DMS153 (cell line): ENCODE measurements at regions not wholly inside any gene's neighbourhood (a gene's known extent, or its start where the extent isn't known, plus 50 kb on each side); places are given as distances from the start of the nearest gene placed in this dataset.
"Not testable (repeated sequence)": the region's sequence is repeated elsewhere in the genome, so short reads cannot be mapped to it uniquely, and the experiment has no call there.

Experiments
- DNase-seq: peaks from one replicate; lab custom pipeline; 2025; lab: John Stamatoyannopoulos, UW

DNA sequence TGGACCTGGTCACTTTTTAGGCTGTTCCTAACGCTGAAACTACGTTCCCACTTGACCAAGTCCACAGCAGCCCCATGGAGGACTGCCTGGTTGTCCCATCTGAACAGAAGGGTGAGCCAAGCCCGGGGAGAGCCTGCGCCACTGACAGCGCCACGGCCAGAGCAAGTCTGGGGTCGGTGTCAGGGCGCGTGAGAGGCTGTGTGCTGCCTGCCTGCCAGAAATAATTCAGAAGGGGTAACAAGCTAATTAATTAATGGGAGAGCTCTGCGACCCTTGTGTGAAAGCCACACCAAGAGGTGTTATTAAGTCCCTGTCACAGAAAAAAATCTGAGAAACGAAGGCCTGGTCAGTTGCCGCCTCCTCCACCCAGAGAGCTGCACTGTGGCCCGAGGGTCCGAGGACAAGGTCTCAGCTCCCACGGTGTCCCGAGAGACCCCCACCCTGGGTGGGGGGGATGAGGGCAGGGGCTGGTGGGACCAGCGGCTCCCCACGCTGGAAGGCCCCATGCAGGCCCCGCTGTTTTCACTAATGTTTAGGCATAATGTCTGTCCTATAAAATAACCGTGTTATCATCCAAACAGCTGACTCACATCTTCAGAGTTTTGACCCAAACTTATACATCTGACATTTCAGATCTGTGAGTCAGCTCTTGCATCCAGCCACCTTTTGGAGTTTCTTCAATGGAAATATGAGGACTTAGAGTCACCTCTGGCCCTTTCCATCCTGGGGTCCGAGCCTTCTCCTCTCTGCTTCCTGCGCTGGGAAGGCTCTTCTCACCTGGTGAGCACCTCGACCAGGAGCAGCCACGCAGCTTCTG, 58.5 kb downstream of the DLL1 start:
- no peak for DNase-seq

DNA sequence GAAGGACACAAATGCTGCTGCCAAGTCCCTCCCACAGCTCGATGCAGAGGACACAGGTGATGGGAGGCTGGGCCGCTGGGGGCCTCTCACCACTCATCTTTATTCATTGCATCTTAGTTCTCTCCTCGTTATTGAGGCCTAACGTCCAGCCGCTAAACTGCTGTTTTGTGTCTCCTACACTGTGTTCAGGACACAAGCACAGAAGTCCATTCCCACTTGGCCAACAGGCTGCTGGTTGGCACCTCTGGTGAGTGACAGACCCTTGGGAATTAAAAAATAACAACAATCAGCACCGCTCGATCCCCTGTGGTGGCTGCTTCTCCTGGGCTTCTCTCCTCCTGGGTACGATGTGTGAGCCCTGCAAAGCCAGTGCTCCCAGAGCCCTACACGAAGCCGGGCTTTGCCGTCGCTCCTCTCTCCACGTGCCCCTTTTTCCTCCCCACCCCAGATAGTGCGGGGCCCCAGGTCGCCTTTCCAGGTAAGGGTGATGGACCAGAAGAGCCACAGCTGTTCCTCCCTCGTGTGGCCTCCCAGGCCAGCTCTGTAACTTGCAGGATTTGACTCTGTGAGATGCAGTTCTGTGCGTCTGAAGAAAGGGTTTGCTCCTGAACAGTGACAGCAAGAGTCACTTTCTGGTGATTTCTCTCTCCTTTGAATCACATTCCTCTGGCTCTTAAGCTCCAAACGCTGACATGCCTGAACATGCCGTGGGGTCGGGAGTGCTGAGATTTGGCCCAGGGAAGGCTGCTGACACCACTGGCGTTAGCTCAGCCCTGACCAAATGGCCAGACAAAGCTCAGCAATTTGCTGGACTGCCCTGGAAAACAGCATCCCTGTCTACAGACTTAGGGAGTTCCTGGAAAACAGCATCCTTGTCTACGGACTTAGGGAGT, 59.3 kb downstream of the DLL1 start:
- peak; percentile 32 for DNase-seq

DNA sequence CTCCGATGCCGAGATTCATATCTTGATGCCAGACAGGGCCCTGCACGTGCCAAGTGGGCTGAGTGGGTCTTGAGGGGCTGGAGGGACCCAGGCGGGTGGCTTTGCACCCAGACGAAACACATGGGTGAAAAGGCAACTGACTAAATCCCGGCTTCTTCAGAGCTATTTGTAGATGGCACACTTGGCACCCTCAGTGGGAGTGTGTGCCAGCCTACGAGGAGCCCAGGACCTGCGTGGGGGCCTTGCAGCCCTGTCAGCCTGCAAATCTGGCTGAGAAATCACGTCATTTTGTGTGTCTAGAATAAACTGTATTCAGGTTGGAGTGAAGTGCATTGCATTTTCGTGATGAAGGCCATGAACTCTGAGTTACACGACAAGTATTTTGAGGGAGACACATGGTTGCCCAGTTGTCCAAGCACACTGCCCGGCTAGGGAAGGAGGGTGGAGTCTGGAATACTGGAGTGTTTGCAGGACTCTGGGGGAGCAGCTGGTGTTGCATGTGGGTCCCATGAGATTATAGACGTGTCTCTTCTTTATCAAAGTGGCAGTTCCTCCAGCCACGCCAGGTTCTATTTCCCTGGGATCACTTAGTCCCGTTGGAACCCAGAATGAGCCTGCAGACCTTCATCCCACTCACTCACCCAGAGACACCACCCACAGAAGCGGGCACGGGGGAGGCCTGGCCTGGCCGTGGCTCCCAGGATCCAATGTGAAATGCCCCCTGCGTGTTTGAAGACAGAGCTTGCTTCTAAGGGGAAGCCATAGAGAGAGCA, 60.2 kb downstream of the DLL1 start:
- no peak for DNase-seq

DNA sequence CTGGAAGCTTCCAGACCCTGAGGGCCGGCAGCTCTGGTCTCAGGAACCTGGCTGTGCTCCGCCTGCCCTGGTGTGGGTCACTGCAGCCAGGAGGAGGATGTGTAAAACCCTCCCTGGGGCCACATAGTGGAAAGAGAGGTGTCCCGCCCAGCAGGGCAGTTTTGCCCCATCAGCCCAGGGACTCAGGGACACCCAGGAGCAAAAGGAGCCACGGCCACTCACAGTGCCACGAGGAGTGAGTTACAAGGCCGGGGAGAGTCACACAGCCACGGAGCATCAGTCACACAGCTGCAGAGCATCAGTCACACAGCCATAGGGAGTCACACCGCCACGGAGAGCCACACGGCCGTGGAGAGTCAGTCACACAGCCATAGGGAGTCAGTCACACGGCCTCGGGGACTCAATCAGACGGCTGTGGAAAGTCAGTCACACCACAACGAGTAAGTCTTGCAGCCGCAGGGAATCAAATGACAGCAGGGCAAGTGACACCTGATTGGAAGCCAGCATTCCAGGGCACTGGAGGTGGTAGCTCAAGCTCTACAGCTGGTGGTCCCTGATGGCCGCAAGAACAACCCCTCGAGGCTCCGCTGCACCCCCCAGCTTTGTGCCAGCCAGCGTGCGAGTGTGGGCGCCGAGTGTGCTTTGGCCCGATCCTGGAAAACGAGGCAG, 60.9 kb downstream of the DLL1 start:
- DNase-seq = no peak

DNA sequence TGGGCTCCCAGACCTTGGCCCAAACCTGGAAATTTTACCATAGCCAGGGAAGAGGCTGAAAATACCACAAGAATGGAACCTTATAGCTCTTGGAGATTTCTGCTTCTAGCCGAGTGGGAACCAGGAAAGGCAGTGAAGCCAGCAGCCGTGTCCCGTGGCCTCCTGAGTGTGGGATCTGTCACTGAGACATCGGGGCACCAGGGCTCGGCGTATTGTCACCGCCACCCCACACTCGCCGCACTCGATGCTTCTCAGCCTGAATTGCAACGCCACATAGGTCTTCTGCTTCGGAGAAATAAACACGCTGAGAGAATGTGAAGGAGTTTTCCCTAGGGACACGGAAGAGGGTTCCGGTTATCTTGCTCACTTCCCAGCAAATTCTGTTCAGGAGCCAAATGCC, 61.5 kb downstream of the DLL1 start:
- DNase-seq = no peak

DNA sequence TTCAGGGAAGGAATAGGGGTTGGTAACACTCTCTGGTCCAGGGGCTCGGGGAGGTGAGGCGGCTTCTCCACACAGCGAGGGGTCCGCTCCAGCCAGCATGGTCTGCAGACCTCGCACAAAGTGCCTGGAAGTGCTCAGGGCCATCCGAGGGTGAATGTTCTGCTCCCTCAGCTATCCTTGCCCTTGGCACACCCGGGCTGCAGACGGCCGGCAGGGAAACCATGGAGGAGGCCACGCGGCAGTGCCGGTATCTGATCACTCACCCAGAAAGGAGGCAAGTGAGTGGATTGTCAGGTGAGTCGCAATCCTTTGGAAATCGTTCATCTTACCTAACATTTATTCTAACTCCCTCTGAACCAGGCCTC, 62.0 kb downstream of the DLL1 start:
- DNase-seq = no peak

DNA sequence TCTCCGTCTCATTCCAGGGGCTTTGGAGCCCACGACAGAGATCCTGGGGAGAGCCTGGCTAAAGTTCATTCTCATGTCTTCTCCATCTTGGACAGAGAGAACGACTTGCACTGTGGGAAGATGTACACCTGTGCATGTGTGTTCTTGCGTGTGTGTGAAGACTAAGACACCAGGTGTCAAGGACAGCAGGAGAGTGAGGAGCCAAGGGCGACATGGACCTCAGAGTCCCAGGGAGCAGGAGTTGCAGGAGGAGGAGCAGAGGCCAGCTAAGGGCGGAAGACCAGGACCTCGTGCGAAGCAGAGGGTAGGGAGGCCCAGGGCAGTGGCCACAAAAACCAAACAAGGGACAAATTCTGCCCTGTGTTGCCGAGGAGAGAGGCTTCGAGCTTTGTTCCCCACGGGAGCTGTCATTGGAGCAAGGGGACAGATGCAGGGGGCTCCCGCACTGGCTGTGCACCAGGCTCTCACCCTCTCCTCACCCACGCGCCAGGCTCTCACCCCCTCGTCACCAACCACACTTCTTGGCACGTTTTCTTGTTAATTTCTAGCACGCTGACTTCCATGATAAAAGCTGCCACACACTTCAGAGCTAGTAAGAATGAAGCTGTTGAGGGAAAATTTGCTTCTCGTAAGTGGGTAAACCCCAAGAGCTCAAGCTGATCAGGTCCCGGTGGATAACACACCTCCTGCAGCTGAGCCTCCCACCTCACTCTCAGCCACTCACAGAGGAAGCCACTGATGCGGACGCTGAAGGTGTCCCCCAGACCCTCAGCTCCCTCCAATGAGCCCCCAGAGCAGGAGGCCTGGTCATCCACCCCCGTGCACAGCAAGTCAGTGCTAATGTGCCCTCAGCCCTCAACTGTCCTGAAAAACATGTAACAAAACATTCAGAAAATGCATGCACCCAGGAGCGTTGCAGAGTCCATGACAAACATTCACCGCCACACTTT, 62.6 kb downstream of the DLL1 start:
- no peak for DNase-seq

DNA sequence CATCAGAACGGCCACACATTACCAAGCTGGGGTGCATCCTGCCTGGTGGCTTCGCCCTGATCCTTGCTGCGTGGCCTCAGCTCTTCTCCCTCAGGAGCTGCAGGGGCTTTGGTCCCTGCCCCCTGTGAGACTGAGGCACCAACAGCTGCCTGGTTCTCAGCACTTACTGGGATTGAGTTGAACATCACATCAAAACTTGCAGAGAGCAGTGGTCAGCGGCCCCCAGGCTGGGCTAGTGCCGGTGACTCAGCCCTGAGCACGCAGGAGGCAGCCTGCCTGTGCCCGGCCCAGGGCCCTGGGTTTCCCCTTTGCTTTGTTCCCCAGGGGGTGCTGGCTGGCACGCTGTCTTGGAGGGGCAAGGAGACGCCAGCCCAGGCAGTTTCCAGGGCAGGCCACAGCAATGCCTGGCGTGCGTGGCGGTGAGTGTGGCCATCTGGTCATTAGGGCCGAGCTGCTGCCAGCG, 63.3 kb downstream of the DLL1 start:
- DNase-seq = no peak

DNA sequence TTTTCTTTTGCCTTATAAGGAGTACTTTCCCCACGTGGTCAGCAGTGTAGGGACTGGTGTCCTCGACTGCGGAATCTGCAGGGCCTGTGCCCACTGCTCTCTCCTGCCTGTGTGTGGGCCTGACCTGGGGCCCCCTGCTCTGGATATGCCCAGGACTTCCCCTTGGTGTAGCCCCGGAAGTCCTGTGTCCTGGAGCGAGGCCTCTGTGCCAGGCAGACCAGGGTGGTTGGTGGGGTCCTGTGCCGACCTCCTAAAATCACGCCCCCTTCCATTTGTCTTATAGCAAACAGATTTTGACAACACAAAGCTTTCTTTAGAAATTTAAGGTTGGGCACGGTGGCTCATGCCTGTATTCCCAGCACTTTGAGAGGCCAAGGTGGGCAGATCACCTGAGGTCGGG, 64.2 kb downstream of the DLL1 start:
- no peak for DNase-seq

DNA sequence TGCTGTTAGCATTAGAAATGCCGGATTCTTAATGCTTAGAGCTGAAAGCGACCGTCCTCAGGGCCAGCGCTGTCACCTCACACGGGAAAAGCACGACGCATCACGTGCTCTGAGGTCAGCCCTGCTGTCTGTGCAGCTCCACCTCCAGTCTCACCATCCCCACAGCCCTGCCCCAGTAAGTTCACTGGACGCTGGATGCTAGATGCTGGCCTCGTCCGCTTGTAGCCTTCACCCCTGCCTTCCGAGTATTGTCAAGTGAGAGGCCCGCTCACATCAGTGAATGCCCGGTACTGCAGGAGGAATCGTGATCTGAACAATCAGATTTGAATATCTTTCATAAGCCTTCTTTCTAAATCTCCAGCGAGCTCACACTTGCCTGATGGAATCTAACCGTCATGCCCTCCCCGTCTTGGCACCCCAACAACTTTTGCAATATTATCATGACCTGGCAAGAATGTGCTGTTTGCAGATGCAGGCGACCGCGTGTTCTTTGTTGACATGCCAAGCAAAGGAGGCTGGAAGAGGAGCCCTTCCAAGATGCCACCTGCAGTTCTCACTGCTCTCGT, 64.9 kb downstream of the DLL1 start:
- DNase-seq = no peak

DNA sequence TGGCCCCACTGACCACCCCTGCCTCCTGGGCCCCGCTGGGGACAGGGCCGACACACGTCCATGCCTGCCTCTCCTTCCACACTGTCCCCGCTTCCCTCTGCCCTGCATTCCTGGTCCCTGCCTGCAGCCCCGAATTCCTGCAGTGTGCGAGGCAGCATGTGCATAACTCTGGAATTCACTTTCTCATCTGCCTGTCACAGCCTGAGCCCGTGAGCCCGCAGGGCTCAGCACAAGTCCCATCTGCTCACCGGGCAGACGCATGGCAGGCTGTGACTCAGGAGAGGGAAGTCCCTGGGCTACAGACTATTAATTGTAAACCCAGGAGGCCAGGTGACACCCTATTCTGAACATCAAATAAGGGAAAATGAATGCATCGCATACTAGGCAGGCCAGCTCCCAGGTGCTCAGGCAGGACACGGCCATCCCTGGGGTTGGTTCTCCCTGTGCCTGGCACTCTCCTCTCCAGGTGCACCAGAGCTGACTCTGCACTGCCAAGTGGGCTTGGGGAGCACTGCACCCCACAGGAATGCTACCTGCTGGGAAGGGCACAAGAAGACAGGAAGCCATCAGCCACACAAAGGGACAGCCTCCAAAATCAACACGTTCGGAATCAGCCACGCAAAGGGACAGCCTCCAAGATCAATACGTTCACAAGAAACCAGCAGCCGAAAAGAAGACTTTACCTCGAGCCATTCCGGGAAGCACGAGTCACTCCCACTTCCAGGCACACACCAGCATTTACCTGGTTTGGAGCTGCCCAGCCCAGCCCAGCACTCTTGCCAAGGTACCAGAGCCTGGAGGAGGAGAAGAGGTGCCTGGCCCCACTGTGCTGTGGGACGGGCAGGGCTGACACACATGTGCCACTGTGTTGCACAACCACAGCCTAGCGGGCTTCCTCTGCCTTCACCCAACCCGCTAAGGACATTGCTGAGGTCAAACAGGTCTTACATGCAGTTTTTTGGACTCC, 65.9 kb downstream of the DLL1 start:
- DNase-seq = peak; percentile 63

DNA sequence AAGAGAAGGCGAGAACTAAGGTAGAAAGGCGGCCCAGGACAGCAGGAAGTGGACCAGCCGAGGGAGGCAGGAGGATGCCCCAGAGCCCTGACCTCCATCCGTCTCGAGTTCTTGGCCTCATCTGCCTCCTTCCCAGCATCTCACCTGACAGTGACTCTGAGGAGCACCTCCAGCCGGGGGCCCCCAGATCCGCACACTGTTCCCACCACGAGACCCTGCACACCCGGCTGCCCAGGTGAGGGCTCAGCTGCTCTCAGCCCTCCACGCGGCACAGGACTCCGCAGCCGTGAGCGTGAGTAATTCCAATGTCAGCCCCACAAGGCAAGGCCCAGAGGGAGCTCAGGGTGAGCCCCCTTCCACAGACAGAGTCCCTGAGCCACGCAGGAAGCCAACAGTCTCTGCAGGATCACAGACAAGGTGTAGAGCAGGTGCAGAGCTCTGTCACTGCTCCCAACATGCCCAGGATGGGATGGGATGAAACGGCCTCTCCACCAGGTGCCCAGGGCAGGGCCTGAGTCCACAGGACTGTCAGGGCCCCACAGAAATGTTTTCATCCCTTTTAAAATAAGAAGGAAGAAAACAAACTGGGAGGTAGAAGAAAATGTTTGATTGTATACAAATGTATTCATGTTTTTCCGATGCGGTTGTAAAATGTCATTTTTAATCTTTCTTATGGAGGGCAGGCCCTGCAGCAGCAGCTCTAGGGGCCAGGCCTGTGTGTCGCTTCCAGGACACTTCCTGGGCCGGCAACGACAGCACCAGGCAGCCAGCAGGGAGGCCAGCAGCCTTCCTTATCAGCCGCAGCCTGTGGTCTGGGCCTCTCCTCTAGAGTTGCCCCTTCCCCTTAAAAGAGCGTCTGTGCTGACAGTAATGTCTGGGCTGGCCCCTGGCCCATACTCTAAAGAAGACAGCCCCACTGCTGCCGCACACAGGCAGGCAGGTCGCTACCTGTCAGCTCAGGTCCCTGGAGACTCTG, 66.9 kb downstream of the DLL1 start:
- DNase-seq = no peak

DNA sequence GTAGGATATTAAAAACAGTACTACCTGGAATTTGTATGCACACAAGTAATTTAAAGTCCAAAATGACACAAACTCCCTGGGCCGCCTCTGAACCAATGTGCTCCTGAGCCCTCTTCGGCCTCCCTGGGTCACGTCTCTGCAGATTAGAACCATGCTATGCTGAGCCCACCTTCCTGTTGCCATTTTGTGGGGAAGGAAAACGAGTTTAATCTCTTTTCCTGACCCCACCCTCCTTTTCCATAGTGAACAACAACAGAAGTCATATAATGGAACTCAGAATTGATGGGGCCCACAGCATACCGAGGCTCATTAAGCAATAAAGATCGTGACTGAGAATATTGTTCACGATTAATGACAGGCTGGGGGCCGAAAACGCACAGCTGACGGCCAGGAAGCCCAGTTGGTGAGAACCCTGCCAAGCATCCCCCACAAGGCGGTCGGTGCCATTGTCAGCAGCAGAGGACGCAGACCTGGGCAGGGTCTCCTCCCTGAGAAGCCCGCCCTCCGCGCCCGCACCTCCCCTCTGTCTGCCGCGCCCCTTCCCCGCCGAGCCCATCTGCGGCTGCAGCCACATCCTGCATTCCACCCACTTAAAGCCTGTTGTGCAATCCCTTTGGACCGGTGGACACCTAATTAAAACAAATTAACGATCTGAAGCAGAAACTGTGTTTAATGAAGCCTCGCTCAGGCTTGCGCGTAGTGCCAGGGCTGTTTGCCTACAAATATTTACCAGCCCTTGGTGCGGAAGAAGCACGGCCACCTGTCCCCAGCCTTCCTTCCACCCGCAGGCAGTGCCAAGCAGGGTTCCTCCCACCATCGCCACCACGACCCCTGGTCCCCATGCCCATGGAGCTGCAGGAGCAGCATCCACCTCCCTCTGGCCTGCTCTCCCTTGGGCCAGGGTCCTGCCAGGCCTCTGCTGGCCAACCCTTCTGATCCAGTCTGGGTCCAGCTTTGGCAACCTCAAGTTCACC, 68.1 kb downstream of the DLL1 start:
- DNase-seq = peak; percentile 86

DNA sequence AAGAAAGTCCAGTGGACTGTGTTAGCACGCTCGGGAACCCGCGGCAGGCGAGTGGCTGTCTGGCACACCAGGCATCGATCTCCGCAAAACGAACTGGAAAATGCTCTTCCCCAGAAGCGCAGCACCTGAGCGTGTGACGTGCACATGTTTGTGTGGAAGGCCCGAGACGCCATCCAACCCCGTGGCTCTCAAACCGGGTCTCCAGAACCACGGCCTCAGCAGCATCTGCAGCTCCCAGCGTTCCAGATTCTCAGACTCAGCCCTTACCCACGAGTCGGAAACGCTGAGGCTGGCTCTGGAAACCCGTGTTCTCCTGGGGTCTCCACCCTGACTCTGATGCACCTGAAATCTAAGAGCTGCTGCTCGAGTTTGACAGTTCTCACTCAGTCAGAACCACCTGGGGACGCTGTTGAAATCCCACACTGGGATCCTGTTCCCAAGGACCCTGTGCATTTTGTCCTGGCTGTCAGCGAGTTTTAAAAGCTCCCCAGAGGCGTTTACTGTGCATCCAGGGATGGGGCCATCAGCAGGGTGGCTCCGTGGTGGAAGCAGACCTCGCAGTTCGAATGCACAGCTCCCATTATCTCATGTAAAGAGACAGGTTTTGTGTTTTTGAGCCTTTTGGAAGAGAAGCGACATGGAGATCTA, 69.0 kb downstream of the DLL1 start:
- peak; percentile 45 for DNase-seq

DNA sequence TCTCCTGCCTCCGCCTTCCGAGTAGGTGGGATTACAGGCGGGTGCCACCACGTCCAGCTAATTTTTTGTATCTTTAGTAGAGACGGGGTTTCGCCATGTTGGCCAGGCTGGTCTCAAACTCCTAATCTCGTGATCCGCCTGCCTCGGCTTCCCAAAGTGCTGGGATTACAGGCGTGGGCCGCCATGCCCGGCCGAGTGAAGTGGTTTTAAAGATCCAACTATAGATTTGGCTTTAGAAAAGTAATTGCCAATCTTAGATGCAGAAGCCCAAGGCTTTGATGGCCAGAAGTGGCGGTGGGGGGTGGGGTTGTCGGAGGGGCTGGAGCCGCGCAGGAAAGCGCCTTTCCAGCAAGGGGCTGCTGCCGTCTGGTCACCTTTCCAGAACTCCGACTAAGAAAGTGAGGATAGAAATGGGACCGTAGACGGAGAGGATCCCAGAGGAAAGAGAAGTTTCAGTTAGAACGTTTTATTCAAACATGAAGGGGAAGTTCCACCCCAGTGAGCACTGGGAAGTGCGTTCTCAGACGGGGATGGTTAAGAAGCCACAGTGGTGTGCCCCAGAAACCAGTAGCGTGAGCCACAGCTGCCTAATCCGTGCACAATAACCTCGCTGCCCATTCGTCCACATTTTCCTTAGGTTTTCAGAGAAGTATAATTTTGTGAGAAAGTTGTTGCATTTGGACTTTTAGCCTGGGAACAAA, 69.7 kb downstream of the DLL1 start:
- DNase-seq = no peak

DNA sequence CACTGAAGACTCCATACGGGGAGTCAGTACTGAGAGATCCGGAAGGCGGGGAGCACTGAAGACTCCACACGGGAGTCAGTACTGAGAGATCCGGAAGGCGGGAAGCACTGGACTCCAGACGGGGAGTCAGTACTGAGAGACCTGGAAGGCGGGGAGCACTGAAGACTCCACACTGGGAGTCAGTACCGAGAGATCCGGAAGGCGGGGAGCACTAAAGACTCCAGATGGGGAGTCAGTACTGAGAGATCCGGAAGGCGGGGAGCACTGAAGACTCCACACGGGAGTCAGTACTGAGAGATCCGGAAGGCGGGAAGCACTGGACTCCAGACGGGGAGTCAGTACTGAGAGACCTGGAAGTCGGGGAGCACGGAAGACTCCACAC, 77.2 kb downstream of the DLL1 start:
- not testable (repeated sequence) for DNase-seq
